Loucy (cell line): ENCODE measurements at regions not wholly inside any gene's neighbourhood (a gene's known extent, or its start where the extent isn't known, plus 50 kb on each side); places are given as distances from the start of the nearest gene placed in this dataset.

ENCODE experiments used
- H2AFZ ChIP-seq: fragments of 200-600 bp; sonication (generic); 2 replicates; pipeline ENCODE4 v1.6.0; 2016; ENCODE audit warnings: antibody characterized with exemption, mild to moderate bottlenecking, low read length, moderate library complexity
- H3F3A ChIP-seq: fragments of 200-600 bp; 2 replicates; pipeline ENCODE4 v1.6.0; 2016; ENCODE audit warnings: antibody characterized with exemption, low read depth, mild to moderate bottlenecking
- H3K27me3 ChIP-seq: fragments of 200-600 bp; sonication (generic); 2 replicates; pipeline ENCODE4 v1.6.1; 2014; ENCODE audit warnings: low read length, mild to moderate bottlenecking; ENCODE audit not compliant: insufficient read depth, poor library complexity, severe bottlenecking
- H3K36me3 ChIP-seq: fragments of 200-600 bp; sonication (generic); 2 replicates; pipeline ENCODE4 v1.6.1; 2016; ENCODE audit warnings: low read length; ENCODE audit not compliant: insufficient read depth
- H3K4me1 ChIP-seq: fragments of 200-600 bp; sonication (generic); 2 replicates; pipeline ENCODE4 v1.5.1; 2014; ENCODE audit warnings: low read length, mild to moderate bottlenecking; ENCODE audit not compliant: insufficient read depth, poor library complexity, severe bottlenecking
- H3K4me2 ChIP-seq: fragments of 200-600 bp; sonication (generic); 2 replicates; pipeline ENCODE4 v1.6.0; 2014; ENCODE audit warnings: antibody characterized with exemption, low read length, low read depth, mild to moderate bottlenecking; ENCODE audit not compliant: poor library complexity, severe bottlenecking
- H3K4me3 ChIP-seq: fragments of 200-600 bp; sonication (generic); 2 replicates; pipeline ENCODE4 v1.5.1; 2014; ENCODE audit warnings: low read length, mild to moderate bottlenecking, mixed read lengths; ENCODE audit not compliant: poor library complexity, severe bottlenecking
- H3K79me2 ChIP-seq: fragments of 200-600 bp; sonication (generic); 2 replicates; pipeline ENCODE4 v1.6.1; 2014; ENCODE audit warnings: low read length; ENCODE audit not compliant: insufficient read depth
- H3K9ac ChIP-seq: fragments of 200-600 bp; sonication (generic); 2 replicates; pipeline ENCODE4 v1.6.0; 2014; ENCODE audit warnings: mild to moderate bottlenecking, low read depth, low read length, moderate library complexity; ENCODE audit not compliant: poor library complexity, severe bottlenecking
- H3K9me2 ChIP-seq: fragments of 200-600 bp; sonication (generic); replicated peaks from 2 replicates; pipeline ENCODE4 v1.6.1; 2016; ENCODE audit warnings: low read depth, low read length, mixed read lengths
- H3K9me3 ChIP-seq: fragments of 200-600 bp; sonication (generic); 2 replicates; pipeline ENCODE4 v1.6.1; 2014; ENCODE audit warnings: mild to moderate bottlenecking, antibody characterized with exemption, low read length, low read depth; ENCODE audit not compliant: insufficient read depth
- H4K20me1 ChIP-seq: fragments of 200-600 bp; sonication (generic); 2 replicates; pipeline ENCODE4 v1.6.0; 2014; ENCODE audit warnings: antibody characterized with exemption, low read length, mild to moderate bottlenecking; ENCODE audit not compliant: insufficient read depth, poor library complexity, severe bottlenecking
- EZH2phosphoT487 ChIP-seq: fragments of 200-600 bp; IDR thresholded peaks from 2 replicates; pipeline ENCODE4 v1.6.1; 2018; ENCODE audit warnings: antibody characterized with exemption, mild to moderate bottlenecking, moderate library complexity, borderline replicate concordance
- TF ChIP-seq, protein P1 (sequence below): fragments of 200-600 bp; sonication (generic); conservative IDR thresholded peaks from 2 replicates; pipeline ENCODE4 v1.5.1; 2014; ENCODE audit warnings: mild to moderate bottlenecking, antibody characterized with exemption, low read length

DNA sequence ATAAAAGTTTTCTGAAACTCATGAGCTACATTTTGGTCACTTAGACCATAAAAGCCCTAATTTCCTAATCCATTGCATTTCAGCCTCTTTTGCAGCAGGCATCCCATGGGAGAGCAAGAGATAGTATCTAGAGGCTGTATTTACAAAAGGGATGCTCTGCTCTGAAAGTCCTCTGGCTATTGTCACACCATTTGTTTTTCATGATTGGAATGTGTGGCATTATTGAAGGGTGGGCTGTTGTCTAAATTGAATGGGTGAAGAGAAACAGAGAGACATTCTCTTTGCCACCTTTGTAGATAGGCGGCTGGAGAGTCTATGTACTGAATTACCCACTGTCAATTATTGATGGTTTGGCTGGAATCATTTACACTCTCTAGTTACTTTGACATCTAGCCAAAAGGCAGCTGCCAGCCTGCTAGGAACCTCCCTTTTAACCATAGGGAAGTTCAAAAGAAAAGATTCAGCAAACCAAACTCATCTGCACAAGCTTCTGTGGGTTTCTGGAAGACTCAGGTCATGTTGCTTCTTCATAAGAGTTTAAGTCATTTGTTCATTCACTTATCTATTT, 89.8 kb upstream of the RARB start:
- no peak overlapping the region for H2AFZ ChIP-seq
- no peaks in the 10 kb centered on the region for H3K36me3 ChIP-seq
- no peaks in the 10 kb centered on the region for H3K27me3 ChIP-seq
- H3K9ac ChIP-seq: no peak overlapping the region
- TF ChIP-seq EZH2phosphoT487: no peak
- TF ChIP-seq, protein P1, sequence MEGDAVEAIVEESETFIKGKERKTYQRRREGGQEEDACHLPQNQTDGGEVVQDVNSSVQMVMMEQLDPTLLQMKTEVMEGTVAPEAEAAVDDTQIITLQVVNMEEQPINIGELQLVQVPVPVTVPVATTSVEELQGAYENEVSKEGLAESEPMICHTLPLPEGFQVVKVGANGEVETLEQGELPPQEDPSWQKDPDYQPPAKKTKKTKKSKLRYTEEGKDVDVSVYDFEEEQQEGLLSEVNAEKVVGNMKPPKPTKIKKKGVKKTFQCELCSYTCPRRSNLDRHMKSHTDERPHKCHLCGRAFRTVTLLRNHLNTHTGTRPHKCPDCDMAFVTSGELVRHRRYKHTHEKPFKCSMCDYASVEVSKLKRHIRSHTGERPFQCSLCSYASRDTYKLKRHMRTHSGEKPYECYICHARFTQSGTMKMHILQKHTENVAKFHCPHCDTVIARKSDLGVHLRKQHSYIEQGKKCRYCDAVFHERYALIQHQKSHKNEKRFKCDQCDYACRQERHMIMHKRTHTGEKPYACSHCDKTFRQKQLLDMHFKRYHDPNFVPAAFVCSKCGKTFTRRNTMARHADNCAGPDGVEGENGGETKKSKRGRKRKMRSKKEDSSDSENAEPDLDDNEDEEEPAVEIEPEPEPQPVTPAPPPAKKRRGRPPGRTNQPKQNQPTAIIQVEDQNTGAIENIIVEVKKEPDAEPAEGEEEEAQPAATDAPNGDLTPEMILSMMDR: no peak
- no peaks in the 10 kb centered on the region for H3K79me2 ChIP-seq
- H3K9me3 ChIP-seq: no peaks in the 10 kb centered on the region
- no peak overlapping the region for H3K4me2 ChIP-seq
- no peaks in the 10 kb centered on the region for H3K9me2 ChIP-seq
- no peak overlapping the region for H3K4me3 ChIP-seq
- H4K20me1 ChIP-seq: no peaks in the 10 kb centered on the region
- H3K4me1 ChIP-seq: no peaks in the 10 kb centered on the region
- no peaks in the 10 kb centered on the region for H3F3A ChIP-seq

DNA sequence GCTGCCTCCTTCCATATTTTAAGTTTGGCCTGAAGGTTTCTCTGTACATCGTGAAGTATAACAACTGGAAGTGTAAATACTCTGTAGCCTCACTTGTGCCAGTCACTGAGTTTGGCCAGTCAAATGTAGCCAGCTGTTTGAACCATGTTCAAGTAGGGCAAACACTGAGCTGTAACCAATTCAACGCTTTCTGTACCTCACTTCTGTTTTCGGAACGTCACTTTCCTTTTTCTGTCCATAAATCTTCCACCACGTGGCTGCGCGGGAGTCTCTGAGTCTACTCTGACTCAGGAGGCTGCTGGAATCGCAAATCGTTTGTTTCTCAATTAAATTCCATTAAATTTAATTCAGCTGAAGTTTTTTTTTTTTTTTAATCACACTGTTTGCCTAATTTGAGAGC, 88.8 kb upstream of the RARB start:
- H3K27me3 ChIP-seq: no peaks in the 10 kb centered on the region
- H2AFZ ChIP-seq: no peak overlapping the region
- no peaks in the 10 kb centered on the region for H4K20me1 ChIP-seq
- H3K9me2 ChIP-seq: no peaks in the 10 kb centered on the region
- H3K4me2 ChIP-seq: no peak overlapping the region
- H3K9ac ChIP-seq: no peak overlapping the region
- no peak overlapping the region for H3K4me3 ChIP-seq
- no peaks in the 10 kb centered on the region for H3K36me3 ChIP-seq
- TF ChIP-seq, protein P1: no peak
- TF ChIP-seq EZH2phosphoT487: no peak
- no peaks in the 10 kb centered on the region for H3F3A ChIP-seq
- H3K4me1 ChIP-seq: no peaks in the 10 kb centered on the region
- H3K9me3 ChIP-seq: no peaks in the 10 kb centered on the region
- H3K79me2 ChIP-seq: no peaks in the 10 kb centered on the region

DNA sequence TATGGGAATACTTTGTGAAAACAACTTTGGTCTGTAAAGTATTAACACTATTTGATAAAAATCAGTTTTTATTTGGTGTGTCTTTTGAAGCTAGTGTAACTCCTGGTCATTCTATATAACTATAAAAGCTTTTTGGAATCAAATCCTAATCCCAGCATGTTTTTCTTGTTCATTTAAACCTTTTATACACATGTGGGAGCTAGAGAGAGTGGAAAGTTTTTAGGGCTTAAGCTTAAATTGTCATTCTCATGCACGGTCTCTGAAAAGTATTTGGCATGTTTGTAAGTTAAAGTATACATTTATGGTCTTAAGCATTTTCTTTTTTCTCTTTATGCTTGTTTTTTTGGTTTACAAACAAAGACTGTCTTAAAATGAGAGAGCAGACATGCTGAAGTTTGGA, 83.4 kb upstream of the RARB start:
- no peak for TF ChIP-seq EZH2phosphoT487
- TF ChIP-seq, protein P1: no peak
- no peaks in the 10 kb centered on the region for H3F3A ChIP-seq
- no peak overlapping the region for H3K9ac ChIP-seq
- no peaks in the 10 kb centered on the region for H3K9me3 ChIP-seq
- H3K9me2 ChIP-seq: no peaks in the 10 kb centered on the region
- H3K4me3 ChIP-seq: no peak overlapping the region
- no peaks in the 10 kb centered on the region for H3K36me3 ChIP-seq
- no peak overlapping the region for H2AFZ ChIP-seq
- no peaks in the 10 kb centered on the region for H3K4me1 ChIP-seq
- no peaks in the 10 kb centered on the region for H4K20me1 ChIP-seq
- H3K27me3 ChIP-seq: no peaks in the 10 kb centered on the region
- no peaks in the 10 kb centered on the region for H3K79me2 ChIP-seq
- H3K4me2 ChIP-seq: no peak overlapping the region
